GM18498 (cell line): ENCODE measurements at regions not wholly inside any gene's neighbourhood (a gene's known extent, or its start where the extent isn't known, plus 50 kb on each side); places are given as distances from the start of the nearest gene placed in this dataset.
"Not testable (repeated sequence)": the region's sequence is repeated elsewhere in the genome, so short reads cannot be mapped to it uniquely, and the experiment has no call there.

ENCODE experiments used
- ATAC-seq: cut with Tn5 transposase; IDR thresholded peaks from one replicate; pipeline ENCODE4 v1.9.1; 2021; ENCODE audit warnings: mild to moderate bottlenecking, moderate library complexity; ENCODE audit not compliant: unreplicated experiment

DNA sequence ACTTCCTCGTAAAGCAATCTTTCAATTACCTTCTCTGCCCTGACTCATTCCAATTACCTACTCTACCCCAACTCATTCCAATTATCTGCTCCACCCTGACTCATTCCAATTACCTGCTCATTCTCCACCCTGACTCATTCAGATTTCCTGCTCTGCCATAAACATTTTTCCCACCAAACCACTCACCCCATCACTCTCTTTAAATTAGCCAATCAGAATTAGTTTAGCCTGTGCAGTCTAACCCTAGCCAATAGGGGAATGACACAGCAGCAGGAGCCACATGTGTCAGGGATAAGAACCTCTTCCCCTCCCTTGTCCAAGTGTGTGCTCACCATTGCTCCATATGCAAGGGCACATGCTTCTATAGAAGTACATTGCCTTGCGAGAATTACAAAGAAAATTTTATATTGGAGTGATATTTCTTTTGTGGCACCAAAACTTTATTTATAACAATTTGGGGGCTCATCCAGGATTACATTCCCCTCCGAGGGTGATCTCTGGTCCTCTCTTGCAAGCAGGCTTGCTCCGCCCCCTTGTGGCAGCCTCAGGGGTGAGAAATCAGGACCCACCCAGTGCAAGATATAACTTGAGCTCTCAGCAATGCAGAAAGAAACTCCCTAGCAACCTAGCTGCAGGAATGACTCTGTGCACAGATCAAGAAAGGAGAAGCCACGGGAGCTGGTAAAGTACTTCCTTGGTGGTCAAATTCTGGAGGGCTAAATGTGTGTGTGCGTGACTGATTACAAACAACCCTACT, 551.9 kb upstream of the EYS start:
- ATAC-seq, result not testable (repeated sequence)

DNA sequence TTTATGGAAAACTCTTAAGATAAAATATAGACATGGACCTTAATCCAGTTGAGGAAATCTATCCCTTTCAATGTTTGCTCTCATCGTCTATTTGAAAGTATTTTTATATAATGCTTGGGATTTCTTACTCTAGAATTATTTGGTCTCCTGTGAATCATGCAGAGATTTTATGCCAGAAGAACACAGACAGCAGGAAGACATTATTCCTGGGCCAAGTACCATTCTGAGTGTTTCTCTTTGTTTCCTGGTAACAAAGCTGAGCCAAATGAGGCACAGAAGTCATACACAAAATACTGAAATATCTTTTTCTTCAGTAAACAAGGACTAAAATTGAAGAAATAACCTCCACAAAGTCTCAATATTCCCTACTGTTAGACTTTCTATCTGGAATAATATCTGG, 538.2 kb upstream of the EYS start:
- ATAC-seq, result no peak

DNA sequence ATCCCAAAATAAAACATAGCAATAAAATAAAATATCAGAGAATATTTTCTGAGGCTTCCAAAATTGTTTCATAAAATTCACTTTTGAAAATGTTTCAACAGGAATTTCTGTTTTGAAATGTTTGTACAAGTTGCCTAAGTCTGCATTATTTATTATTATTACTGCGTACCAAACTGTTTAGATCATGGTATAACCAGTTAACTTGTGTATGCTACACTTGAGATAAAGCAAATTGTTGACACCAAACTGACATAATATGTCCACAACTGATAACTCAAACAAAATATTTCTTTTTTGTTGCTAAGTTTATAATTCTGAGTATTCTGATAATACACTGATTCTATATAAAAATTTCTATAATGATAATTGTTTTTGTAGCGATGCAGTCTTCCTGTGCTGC, 531.8 kb upstream of the EYS start:
- ATAC-seq, result no peak

DNA sequence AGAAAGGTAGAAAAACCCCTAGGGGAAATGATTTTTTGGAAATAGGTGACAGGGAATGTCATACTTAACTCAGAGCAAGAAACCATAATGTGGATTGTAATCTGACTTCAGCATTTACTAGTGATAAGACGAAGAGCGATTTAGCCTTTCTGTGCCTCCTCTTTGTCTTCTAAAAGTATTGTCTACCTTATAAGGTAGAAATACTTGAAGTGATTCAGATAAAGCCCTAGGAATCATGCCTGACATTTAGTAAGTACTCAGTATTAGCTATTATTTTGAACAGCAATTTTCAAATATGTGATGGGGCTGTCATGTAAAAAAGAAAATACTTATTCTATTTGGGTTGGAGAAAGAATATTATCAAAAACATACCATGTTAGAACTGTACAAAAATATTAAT, 525.9 kb upstream of the EYS start:
- no peak for ATAC-seq

DNA sequence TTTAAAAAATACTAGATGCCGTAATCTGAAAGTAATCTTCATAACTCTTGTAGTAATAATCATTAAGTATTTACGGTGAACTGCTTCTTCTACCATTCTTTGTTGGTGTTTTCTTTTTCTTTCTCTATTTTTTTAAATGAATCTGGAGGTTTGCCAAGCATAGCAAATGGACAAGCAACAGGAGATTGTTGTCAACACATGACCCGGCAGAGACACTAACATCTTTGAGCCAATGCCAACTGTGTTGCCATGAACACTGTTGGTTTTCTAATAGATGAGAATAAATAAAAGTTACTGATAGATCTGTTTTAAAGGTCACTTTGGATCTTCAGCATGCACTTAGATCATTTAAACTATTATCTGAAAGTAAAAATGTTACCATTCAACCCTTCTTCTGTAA, 523.6 kb upstream of the EYS start:
- ATAC-seq, result no peak

DNA sequence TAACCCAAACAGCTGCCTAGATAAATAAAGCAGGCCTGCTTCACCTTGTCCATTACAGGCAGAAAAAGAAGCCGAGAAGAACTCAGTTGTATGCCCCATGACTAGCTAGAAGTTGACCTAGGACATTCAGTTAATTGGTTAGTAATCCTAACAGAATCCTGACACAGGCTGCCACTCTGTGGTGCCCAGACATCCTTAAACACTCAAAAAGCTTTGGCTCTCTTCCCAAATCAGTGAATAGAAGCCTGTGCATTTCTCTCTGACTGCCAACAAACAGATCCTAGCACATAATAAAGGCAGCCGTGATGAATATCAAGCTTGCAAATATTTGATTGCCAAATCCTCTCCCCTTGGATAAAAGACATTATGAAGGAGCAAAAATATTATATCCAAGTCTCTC, 519.1 kb upstream of the EYS start:
- no peak for ATAC-seq

DNA sequence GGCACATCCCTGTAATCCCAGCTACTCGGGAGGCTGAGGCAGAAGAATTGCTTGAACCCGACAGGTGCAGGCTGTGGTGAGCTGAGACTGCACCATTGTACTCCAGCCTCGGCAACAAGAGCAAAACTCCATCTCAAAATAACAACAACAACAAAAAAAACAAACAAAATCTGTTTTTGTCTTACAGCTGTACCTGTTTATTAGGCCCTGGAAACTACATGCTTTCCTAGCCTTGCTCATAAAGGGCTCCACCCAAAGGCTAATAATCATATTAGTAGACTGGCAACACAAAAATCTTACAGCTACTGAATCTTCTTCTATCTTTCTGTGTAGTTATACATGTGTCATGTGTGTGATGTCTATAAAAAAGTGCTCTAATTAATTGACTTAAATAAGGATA, 503.9 kb upstream of the EYS start:
- ATAC-seq, result no peak

DNA sequence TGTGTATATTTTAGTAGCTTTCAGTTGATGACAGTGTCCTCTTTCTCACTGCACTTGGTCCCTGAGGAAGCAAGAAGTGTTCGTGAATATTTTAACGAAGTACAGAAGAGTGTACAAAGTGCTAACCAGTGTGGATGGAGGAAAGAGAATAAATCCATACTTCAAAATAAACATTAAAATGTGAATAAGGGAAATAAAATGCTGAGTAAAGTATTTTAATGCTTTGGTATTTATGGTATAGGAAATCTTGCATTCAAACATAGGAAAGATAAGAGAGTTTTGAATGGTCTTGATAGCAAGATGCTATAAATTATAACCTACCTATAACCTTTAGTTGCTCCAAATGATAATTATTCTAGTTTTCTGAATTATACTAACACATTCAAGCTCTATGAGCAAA, 493.4 kb upstream of the EYS start:
- no peak for ATAC-seq

DNA sequence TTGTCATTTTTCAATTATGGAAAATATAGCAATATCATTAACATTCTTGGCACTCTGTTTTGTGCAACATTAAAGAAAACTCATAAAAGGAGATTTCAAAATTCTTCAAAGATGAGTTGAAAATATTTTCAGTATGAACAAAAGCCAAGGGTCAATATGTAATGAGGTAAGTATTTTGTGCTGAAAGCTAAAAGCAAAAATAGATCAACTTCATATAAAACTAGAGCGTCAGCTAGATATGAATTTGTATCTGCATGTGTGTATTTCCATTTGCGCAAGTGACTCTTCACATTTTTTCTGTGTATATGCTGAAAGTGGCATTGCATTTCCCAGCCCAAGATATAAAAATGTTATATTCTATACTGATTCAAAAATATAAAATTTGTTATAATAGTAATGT, 492.1 kb upstream of the EYS start:
- ATAC-seq, result no peak

DNA sequence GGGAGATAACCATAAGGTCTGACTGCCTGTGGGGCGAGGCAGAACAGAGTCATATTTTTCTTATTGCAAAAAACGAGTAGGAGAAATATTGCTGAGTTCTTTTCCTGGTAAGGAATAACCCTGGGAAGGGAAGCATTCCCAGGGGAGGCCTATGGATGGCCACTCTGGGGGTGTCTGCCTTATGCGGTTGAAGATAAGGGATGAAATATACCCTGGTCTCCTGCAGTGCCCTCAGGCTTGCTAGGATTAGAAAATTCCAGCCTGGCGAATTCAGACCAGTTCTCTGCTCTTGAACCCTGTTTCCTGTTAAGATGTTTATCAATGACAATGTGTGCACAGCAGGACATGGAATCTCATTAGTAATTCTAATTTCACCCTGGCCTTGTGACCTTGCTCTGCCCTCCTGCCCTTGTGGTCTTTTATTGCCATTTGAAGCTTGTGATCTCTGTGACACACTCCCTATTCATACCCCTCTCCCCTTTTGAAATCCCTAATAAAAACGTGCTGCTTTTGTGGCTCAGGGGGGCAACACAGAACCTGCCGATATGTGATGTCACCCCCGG, 491.1 kb upstream of the EYS start:
- ATAC-seq, result no peak

DNA sequence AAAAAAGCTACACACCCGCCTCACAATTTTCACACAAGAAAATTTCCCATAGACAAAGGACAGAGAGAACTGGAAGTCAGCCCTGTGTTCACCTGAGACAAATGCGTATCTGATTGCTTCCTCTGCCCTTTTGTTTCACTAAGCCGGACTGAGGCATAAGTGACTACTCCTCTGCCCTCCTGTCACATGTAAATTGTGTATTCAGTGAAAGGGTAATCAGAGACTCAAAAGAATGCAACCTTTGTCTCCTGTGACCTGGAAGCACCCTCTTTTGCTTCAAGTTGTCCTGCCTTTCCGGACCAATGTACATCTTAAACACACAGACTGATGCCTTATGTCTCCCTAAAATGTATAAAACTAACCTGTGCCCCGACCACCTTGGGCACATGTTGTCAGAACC, 483.8 kb upstream of the EYS start:
- ATAC-seq, result no peak

DNA sequence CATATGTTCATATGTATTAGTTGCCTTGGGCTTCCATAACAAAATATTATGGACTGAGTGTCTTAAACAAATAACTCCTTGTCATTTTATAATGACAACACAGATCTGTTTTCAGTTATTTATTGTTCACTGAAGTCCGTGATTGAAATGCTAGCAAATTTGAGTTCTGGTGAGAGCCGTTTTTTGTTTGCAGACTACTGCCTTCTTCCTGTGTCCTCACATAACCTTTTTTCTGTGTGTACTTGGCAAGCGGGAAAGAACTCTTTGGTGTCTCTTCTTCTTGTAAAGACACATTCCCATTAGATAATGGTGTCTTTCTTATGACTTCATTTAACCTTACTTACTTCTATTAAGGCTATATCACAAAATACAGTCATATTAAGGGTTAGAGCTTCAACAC, 482.9 kb upstream of the EYS start:
- no peak for ATAC-seq

DNA sequence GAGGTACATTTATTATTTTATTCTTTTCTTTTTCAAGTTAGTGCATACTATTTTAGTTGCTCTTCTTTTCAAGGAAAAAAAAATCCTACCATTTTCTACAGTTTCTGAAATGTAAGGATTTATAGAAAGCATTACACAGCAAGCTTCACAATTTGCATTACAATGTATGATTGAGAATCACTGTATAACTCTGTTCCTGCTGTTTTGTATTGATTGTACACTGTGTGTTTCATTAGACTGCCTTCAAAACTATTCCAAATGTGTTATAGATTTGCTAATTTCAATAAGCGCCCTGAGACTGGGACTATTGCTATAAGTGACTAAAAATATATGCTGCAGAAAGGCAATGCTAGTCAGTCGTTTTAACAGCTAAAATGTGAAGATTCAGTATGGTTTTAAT, 479.7 kb upstream of the EYS start:
- ATAC-seq, result no peak

DNA sequence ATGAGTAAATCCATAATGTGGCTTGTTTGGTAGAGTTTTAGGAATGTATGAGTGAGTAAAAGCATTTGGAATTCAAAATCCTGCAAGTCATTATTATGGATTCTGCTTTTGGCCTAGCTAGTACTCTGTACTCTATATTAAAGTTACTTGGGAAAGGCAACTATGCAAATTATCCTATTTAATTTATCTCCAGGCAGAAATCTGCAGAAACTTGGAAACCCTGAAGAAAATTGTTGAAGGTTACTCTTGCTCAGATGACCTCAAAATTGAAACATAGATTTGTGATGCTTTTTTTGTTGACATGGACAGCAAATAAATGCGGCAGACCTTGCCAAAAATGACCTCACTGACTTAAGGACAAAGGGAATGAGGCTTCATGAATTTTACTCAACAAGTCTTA, 477.1 kb upstream of the EYS start:
- no peak for ATAC-seq

DNA sequence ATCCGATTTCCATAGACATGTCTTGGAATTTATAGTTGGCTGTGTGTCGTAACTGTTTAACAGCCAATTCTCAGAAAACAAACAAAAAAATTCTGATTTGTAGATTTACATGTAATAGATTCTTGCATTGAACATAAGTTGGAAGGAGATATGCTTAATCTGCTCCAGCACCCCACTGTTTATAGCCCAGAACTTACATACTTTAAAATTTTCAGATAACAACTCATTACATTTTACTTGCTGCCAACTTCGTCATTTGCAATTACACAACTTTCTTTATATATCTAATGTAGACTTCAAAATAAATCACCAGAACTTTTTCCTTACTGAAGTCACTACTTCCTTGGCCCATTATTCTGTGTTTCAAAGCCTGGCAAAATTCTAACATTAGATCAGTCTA, 472.3 kb upstream of the EYS start:
- ATAC-seq, result no peak

DNA sequence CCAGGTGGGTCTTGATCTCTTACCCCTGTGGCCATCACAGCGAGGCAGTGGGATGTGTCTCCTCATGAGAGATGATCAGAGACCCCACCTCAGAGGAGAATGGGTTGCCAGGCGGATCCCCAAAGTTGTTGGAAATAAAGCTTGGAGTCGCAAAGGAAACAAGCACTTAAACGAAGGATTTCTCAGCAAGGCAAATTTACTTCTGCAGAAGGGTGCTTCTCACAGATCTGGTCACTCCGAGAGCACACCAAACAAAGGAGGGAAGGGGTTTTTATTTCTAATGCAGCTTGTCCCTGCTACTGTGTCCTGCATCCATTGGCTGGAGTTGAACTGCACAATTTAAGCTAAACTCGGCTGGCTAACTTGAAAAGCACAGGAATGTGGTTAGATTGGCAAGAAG, 466.6 kb upstream of the EYS start:
- no peak for ATAC-seq

DNA sequence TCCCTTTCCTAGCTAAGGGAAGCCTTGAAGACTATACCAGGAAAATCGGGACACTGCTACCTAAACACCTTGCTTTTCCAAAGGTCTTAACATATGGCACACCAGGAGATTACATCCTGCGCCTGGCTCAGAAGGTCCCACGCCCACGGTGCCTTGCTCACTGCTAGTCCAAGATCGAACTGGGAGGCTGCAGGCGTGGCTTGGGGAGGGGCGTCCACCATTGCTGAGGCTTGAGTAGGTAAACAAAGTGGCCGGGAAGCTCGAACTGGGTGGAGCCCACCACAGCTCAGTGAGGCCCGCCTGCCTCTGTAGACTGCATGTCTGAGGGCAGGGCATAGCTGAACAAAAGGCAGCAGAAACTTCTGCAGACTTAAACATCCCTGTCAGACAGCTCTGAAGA, 459.7 kb upstream of the EYS start:
- ATAC-seq, result not testable (repeated sequence)

DNA sequence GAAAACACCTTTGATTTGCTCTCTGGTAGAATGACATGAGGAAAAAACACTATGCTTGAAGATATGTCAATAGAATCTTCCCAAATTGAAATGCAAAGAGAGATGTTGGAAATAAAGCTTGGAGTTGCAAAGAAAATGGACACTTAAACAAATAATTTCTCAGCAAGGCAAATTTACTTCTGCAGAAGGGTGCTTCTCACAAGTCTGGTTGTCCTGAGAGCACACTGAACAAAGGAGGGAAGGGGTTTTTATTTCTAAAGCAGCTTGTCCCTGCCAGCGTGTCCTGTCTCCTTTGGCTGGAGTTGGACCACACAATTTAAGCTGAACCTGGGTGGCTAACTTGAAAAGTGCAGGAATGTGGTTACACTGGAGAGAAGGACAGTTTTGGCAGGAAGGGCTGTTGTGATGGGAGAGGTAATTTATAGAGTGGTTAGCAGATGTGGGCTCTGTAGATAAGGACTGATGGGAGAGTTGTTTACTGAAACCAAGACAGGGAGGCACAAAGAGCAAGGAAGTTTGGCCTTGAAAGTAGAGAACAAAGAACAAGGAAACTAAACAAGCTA, 454.6 kb upstream of the EYS start:
- ATAC-seq, result no peak

DNA sequence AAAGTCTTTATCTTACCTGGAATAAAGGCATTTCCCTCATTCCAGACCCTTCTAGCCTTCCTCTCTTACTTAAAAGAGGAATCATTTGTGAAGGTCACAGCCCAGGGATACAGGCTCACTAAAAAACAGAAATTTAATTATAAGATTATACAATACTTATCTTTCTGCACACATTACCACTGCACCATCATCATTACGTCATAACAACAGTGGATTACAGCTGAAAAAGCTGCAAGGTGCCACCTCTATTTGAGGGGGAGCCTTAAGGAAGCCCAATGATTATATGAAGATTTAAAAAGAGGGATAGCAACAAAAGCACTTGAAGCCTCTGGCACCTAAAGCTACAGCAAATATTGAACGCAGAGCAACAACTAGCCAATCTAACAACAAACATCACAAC, 452.9 kb upstream of the EYS start:
- ATAC-seq, result no peak

DNA sequence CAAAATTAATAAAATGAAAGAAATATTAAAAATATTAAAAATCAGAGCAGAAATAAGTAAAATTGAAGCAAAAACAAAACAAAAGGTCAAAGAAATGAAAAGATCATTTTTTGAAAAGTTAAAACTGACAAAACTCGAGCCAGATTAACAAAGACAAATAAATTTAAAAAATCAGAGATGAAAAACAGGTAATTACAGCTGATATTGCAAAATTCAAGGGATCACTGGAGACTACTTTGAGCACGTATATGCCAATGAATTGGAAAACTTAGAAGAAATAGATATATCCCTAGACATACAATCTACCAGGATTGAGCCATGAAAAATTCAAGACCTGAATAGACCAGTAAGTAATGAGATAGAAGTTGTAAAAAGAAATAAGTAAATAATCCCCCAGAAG, 446.2 kb upstream of the EYS start:
- ATAC-seq, result no peak

DNA sequence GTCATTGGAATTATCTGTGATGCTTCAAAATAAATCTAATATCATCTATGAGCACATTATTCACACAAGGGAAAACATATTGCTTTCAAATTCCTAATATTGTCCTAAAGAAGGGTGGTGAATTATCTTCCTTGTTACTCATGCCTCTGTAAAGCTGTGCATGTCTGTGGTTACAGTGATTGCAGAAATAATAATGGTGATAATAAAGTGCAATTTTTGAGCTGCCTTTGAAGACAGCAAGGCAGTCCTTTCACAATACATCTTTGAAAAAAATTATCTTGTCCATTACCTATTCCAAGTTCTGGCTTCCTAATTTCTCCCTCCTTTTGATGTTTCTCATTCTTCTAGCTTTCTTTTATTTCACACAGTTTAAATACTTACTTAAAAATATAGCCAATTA, 442.1 kb upstream of the EYS start:
- no peak for ATAC-seq

DNA sequence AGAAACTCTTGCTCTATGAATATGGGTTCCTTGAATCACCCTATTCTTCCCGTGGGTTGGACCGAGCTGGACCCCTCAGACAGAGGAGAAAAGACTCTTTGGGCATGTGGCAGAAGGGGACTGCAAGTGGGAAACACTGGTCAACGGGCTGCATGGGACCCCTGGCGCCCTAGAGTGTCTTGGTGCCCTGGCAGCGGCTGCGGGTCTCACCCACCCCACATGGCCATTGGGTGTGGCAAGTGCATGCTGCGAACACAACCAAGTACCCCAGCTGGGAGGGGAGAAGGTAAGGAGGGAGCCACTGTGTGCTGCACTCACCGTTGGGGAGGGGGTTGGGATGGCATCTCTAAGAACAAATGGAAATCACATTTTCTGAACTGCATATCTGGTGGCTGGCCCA, 438.8 kb upstream of the EYS start:
- ATAC-seq, result no peak

DNA sequence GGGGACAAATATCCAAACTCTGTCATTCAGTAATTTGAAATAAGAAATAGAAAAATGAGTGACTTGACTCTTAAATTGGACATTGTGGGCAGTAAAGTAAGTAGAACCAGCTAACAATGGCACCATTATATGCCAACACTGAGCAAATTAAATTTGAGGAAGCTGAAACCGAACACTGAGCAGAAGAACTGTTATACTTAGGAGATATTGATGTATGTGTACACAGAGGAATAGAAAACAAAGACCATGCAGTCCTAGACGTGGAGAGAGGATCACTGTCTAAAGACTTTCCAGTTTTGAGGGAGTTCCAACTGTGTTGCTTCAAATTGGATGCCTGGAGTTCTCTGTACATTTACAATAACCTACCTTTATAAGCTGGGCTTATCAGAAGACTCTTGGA, 427.0 kb upstream of the EYS start:
- ATAC-seq, result no peak
